Transverse colon (tissue), 4 donors: ENCODE measurements at regions not wholly inside any gene's neighbourhood (a gene's known extent, or its start where the extent isn't known, plus 50 kb on each side); places are given as distances from the start of the nearest gene placed in this dataset.

ENCODE experiments used
- CTCF ChIP-seq, 5 experiments: fragments of 200-600 bp in 3 of 5; fragments of 450-650 bp in 2 of 5; sonication (generic) in 3 of 5; IDR thresholded peaks; 1 replicate in 2 of 5; 2 replicates in 3 of 5; pipeline ENCODE4 v1.5.1; 2016 to 2017; ENCODE audit warnings: antibody characterized with exemption in 5 of 5, inconsistent platforms in 3 of 5, mild to moderate bottlenecking in 2 of 5, moderate library complexity in 1 of 5
- EP300 ChIP-seq: sonication (generic); formaldehyde crosslinking; IDR thresholded peaks from one replicate; pipeline ENCODE4 v1.6.1; 2017; ENCODE audit warnings: antibody characterized with exemption, low read depth
- POLR2A ChIP-seq: fragments of 450-650 bp; IDR thresholded peaks from one replicate; pipeline ENCODE4 v1.6.1; 2016; ENCODE audit warnings: antibody characterized with exemption, mild to moderate bottlenecking, moderate library complexity
- POLR2AphosphoS5 ChIP-seq, 3 donors: sonication (generic); formaldehyde crosslinking; IDR thresholded peaks; one replicate each; pipeline ENCODE4 v1.6.1; 2016; ENCODE audit warnings: antibody characterized with exemption in 3 of 3

- TF ChIP-seq CTCF (IDR thresholded peaks at IDR 0.05) (no peak), POLR2AphosphoS5 (IDR thresholded peaks at IDR 0.05) (no peak), POLR2A (no peak), EP300 (no peak)
Observed at GRCh38 chrX:3218442-3218841, 128.0 kb downstream of the MXRA5 start.
